CD1c-positive myeloid dendritic cell (primary cell): ENCODE measurements at regions not wholly inside any gene's neighbourhood (a gene's known extent, or its start where the extent isn't known, plus 50 kb on each side); places are given as distances from the start of the nearest gene placed in this dataset.
"Not testable (repeated sequence)": the region's sequence is repeated elsewhere in the genome, so short reads cannot be mapped to it uniquely, and the experiment has no call there.

Source experiments
- DNase-seq: peaks from one replicate; pipeline ENCODE4 v3.0.0-alpha.2; 2016; ENCODE audit errors: extremely low spot score

DNA sequence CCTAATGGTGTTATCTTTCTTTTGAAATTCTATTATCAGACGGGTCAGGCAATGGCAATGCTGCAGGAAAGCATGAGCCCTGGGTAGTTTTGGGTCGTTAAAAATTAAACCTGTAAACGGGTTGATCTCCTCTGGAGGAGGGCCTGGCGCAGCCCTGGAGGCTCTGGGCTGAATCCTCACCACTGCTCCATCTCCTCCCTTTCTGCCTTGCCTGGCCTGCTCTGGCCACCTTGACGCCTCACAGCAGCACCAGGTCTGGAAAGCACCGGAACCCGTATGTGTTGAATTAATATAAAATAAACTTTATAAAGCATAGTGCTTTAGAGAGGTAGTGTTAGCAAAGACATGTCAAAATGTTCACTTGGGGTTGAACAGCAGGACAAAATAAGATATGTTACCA lies 316.1 kb downstream of the LNPK start:
- no peak for DNase-seq

DNA sequence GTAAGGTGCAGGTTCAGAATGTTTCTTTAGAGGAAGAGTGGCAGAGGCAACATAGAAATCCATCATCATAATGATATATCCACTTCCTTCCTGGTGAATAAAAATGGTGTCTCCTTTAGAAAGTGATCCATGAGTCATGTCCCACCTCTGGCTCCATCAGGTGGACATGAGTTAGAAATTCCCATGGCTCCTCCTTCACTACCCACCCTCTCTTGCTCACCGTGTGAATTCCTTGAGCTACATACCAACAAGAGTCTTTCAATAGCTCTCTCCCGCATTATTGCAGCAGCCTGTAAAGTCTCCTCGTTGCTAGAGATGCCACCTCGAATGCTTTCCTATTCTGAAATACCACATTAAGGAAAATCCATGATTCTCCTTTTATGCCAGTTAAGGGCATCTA lies 317.6 kb downstream of the LNPK start:
- DNase-seq = no peak

DNA sequence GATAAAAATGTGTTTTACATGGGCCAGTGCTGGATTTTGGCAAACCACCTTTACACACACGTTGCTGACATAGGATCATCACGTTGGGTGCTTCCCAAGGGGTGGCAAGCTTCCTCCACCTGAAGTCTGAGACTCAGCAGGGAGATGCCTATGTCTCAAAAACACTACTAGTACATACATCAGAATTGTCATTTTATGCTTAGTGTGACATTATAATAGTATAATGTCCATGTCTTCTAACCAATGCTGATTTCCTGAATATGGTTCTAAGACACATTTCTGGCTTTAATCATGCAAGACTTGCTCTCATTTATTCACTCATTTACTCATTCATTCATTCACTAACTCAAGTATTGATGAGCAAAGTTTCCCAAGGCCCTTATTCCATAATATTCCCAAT lies 322.3 kb downstream of the LNPK start:
- no peak for DNase-seq

DNA sequence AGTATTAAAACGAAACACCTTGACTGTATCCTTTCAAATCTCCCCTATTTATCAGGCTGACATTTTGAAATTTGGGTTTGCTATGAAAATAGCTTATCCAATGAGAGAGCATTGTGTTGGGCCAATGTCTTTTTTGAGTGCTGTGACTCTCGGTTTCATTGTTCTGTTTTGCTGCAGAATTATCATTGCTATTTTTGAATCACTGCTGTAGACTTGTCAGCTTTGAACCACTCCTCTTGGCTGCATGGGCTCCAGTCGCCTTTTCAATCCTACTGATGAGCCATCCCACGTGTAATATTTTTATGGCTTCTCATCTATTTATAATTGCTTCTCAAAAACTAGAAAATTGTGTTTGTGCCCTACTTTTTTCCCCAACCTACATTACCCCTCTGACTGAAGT lies 322.8 kb downstream of the LNPK start:
- no peak for DNase-seq

DNA sequence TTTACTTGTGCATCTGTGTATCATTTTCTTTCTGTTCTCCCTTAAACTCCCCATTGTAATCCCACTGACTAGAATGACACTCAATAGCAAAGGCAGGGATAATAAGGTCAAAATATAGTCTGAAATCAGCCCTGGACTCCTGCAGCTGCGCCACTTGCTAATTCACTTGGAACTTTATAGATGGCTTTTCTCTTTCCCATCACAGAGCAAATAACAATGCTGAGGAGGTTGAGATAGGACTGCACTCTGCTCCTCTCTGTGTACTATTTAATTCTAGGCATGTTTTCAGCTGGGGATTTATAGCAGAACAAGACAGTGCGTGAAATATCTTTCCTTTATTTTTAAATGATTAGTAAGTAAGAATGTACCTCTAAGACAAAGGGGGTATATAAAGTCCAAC lies 324.2 kb downstream of the LNPK start:
- DNase-seq = no peak

DNA sequence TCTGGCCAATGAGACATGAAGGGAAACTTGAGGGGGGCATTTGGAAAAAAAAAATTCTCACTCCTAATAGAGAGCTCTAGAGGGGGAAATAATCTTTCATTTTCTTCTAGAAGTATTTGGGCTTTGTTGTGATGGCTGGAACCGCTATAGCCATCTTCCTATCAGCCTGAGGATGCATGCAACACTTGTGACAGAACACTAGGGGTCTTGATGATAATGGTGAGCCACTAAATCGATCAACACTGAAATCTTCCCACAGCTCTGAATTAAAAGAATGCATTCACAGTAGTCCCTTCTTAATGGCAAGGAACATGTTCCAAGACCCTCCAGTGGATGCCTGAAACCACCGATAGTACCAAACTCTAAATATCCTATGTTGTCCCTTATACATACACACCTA lies 325.3 kb downstream of the LNPK start:
- no peak for DNase-seq

DNA sequence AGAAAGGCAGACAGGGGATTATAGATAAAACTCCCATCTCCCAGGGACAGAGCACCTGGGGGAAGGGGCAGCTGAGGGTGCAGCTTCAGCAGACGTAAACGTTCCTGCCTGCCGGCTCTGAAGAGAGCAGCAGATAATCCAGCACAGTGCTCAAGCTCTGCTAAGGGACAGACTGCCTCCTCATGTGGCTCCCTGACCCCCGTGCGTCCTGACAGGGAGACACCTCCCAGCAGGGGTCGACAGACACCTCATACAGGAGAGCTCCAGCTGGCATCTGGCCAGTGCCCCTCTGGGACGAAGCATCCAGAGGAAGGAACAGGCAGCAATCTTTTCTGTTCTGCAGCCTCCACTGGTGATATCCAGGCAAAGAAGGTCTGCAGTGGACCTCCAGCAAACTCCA lies 333.3 kb downstream of the LNPK start:
- DNase-seq = not testable (repeated sequence)

DNA sequence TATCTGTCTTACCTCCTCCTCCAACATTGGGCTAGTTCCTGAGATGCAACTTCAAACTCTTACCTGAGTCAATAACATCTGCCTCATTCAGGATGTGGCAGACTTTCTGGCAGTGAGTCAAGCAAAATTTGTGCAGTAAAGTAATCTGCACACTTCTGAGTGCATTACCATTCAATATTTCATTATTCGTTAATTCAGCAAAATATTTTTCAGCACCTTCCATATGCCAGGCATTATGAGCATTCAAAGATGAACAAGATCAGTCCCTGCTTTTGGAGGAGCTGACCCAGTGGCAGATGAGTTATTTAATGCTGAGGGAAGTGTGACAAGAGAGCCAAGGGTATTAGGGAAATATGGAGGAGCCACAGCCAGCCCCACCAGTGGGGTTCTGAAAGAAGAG lies 339.7 kb downstream of the LNPK start:
- DNase-seq = no peak

DNA sequence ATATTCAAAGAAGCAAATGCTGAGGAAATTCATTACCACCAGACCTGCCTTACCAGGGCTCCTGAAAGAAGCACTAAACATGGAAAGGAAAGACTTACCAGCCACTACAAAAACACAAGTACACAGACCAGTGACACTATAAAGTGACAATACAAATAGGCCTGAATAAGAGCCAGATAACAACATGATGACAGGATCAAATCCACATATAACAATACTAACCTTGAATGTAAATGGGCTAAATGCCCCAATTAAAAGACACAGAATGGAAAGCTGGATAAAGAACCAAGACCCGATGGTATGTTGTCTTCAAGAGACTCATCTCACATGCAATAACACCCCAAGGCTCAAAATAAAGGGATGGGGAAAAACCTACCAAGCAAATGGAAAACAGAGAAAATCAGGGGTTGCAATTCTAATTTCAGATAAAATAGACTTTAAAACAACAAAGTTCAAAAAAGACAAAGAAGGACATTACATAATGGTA lies 353.4 kb downstream of the LNPK start:
- DNase-seq = no peak

DNA sequence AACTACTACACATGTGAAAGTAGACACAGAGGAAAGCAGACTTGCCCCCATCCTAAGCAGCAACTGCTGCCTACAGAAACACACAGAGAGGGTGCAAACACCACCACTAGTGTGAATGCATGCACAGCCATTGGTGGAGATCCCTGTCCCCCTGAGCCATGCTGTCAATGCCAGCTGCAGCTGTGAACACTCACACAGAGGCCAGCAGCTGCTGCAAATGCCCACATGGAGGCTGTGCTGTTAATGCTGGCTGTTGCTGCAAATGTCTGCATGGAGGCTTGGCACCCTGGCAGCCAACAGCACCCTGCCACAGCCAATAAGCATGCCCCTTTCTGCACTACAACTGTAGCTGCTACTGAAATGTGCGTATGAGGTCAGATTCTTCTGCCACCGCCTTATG lies 355.0 kb downstream of the LNPK start:
- DNase-seq = no peak

DNA sequence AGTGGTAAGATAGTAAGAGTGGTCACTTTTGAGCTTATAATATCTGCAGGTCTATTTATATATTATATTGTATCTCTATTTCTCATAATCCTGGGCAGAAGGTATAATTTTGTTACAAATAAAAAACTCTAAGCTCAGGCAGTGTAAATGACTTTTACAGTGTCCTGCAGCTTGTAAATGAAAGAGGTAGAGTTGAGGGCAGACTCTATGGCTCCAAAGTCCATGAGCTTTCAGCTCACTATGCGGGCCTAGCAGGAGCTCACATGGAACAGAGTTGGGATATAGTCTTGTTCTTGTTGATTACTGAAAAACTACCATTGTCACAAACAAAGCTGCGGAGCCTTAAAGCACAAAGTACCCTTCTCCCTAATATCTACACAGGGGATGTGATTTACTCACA lies 361.4 kb downstream of the LNPK start:
- no peak for DNase-seq

DNA sequence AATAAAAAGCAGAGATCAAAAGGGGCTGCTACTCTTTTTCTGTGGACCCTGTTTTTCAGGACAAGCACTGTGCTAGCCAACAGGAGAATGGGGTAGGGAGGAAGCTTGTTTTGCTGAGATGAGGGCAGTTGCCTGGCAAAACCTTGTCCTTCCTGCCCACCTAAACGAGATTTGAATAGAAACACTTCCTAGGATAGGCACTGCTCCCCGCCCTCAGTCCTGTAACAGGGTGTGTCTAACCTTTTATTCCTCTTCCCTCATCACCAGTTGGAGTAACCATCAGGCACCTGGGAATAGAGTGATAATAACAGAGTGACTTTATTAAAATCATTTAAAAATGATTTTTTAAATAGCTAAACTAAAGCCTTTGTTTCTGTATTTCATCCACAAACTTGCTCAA lies 368.8 kb downstream of the LNPK start:
- no peak for DNase-seq

DNA sequence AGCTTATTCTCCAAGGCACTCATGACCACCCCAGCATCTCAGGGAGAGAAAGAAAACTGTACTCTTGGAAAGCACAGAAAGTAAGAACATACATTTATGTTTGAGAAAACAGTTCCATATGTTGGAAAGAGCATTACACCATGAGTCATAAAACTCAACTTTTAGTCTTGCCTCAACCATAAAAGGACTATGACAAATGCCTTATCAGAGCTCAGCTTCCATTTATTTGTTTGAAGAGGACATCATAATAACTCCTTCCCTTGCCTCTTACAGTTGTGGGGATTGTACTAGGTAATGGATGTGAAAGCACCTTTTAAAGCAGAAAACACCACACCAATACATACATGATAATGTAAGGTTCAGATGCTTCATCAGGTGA lies 370.8 kb downstream of the LNPK start:
- no peak for DNase-seq

DNA sequence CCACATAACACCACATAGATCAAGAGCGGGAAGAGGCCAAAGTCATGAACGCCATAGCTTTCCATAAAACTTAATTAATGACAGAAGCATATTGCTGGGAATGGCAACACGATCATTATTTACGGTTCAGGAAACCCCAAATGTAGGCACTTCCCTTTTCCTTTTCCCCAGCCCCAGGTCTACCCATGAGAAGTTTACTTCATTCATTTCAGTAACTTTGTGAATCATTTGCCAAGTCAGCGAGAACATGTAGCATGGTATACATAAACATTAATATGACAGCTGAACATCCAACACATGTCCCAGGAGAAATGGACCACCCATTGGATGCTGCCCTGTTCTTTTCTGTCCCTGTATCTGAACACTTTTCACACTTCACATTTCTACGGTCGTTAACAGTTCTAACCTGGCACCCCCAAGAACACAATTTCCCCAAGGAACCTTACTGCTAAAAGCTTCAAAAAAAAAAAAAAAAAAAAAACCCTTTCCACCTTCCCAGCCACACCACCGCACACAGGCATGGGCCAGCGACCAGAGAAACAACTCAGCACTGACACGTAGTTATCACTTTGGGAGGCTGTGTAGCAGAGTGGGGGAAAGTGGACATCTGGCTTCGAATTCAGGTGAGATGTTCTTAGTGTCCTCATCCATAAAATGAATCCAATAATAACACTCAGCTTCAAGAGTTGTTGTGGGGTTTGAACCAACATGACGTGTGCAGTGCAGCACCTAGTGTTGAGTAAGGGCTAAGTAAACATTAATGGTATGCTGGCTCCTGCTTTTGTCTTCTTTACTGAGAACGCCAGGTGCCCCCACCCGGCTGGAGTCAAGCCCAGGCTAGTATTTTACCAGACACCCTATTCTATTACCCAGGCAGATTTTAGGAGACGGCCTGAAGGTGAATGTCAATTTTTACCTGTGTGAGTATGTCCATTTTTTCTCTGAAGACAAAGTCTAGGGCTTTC lies 371.5 kb downstream of the LNPK start:
- no peak for DNase-seq

DNA sequence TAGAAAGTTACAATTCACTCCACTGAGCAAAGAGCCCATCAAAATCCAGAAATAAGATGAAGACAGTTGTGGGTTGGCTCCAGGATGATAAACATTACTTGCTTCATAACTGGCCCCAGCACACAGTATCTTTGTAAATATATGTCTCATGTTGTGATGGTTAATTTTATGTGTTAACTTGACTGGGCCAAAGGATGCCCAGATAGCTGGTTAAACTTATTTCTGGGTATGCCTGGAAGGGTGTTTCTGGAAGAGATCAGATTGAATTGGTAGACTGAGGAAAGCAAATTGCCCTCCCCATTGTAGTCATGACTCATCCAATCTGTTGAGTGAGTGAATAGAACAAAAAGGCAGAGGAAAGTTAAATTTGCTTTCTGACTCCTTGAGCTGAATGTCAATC lies 373.8 kb downstream of the LNPK start:
- no peak for DNase-seq

DNA sequence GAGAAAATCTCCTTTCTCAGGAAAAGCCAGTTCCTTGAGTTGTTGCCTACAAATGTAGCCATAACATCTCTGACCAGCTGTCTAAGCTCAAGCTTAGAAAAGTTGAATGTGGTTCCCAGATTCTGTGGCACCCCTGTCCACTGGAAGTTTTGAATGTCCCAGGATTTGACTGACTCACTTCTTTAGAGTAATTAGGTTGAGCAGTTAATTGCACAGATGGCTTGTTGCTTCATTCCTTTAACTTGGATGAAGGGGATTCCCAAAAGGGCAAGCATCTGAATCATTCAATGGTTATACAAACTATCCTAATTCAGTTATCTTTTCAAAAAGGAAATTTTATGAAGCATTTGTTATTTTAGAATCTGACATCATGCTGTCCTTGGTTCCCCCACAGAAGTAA lies 374.7 kb downstream of the LNPK start:
- DNase-seq = no peak

DNA sequence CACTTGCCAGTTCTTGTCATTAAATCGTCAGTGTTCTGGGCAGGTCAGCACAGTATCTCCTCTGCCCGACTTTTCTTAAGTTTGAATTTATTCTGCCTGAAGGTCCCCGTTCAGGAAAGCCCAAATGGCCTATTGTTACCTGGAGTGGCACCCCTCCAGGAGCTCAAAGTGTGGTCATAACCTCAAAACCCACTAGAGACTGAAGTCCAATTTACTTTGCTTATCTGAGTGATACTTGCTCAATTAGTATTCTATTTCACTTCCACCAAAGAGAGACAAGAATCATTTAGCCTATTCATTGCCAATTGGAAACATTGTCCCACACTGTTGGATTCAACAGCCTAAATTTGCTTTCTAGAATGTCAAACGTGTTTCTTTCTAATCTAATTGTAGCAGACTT lies 375.3 kb downstream of the LNPK start:
- DNase-seq = no peak

DNA sequence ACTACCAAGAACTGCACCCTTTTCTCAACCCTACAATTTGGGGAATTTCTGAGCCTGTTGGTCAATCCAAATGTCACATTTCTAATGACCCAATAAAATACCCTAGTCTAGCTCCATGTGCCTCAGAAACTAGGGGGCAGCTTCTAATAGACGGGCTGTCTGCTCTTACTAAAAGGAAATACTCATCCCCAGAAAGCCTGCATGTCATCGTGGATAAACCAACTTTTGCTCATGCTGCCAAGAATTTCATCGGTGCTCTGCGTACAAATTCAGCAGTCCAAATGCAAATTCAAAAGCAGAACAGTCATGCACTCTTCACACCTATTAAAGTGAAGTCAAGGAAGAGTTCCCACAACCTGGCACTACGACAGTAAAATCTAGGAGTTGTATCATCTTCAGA lies 377.3 kb downstream of the LNPK start:
- DNase-seq = no peak

DNA sequence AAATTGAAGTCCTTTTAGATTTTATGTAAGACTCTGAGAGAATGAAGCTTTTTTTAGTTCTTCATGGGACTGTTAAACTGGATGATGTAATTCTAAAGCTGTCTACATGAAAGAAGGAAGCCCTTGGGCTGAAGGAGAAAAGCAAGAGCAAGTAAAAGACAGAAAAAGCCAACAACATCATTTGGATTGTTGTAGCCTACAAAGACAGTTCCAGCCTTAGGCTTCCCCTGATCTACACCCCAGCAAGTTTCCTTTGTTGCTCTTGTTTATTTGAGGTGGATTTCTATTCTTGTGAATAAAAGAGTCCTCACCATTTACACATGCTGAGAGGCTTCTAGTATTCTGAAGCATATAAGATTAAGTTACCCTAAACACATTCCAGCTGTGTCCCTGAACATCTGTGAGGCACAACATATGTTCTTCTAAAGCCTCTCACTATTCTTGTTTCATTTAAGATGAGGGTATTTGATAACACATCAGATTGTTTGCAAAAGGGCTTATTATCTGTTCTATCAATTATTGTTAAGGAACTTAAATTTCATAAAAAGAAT lies 377.8 kb downstream of the LNPK start:
- DNase-seq = no peak

DNA sequence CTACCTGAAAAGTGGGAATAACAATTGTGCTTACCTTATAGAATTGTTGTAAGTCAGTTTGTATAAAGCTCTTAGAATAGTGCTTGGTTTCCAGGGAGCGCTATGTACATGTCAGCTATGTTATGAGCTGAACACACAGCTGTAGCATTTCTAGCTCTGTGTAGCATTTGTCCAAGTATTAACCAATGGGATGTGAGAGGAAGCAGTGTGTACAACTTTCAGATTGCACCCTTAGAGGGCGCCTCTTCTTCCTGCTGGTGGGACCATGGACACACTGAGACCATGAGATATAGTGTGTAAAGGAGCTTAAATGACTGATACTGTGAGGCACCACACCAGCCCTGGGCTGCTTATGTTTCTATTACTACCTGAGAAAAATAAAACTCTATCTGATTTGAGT lies 380.2 kb downstream of the LNPK start:
- no peak for DNase-seq

DNA sequence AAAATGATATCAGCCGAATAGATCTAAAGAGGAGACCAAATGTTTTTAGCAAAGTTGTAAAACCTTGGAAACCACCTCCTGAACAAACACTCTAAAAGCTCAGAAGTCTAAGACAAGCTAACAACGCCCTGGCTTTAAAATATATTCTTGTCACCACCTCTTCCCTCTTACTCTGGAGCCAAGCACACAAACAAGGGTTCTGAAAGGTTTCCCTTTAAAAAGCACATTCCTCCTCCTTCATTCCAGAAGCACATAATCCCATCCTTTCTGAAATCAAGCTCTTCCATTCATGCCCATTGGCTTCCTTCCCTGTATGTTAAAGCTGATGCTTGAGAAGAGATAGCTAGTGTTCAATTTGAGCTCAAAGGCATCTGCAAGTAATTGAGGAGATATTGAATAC lies 382.0 kb downstream of the LNPK start:
- no peak for DNase-seq

DNA sequence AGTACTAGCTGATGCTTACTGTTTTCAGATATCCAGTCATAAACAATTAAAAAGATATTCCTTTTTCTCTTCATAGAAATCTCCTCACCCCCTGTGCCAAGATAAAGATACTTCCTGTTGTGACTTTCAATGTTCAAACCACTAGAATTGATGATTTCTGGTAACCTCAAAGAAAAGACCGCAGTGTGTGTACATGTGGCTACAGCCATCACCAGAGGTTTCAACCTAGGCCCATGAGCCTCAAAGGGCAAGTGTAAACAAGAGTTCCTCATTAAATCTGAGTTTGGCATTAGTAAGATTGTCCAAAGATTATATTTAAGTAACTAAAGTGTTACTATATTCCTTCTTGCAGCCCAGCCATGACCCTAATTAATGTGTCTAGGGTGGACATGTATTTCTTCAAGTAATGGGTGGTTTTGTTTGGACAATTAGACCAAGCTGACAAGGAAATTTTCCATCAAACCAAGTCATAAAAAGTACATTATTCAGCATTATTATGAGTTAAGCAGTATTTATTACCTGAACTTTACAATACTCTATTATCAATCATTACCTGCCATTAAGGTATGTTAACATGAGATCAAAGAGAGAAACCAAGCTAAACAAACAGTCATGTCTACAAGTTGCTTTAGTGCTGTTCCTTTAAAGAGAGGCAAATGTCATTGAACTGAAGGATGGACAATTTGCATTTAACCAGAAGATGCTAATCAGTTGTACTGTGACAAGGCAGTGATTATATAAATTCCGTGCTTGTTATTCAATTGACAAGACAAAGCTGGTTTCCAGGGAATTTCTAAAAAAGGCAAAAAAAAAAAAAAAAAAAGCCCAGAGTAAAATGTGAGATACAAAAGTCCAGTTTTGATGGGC lies 382.7 kb downstream of the LNPK start:
- DNase-seq = no peak

DNA sequence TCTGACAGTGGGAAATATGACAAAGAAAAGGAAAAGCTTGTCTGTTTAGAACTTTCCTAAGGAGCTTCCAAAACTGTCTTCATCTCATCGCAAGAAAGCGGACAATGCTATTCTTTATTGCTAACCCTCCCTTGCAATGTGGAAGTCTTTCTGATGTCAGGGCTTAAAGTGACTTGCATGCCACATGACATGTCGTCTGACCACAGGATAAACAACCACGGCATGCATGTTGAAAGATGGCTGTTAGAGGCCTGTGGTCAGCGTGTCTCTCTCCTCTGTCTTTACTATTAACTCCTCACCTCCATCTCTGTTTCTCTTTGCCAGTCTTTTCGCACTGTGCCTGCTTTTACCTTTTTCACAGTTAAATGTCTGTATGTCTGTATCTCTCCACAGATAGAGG lies 389.8 kb downstream of the LNPK start:
- DNase-seq = no peak
